ENCODE measurements at regions not wholly inside any gene's neighbourhood (a gene's known extent, or its start where the extent isn't known, plus 50 kb on each side); places are given as distances from the start of the nearest gene placed in this dataset.

GRCh38 chr9:89815061-89815902 is 210.5 kb downstream of the GADD45G start:
- no peak for TF ChIP-seq ZNF274 (IDR thresholded peaks at IDR 0.05; ENCODE audit: low read depth, low read length)
- no peak overlapping the region for H3K4me3 ChIP-seq (ENCODE audit: low read length)

GRCh38 chr9:89815903-89816573 is 211.2 kb downstream of the GADD45G start:
- TF ChIP-seq ZNF274 (IDR thresholded peaks at IDR 0.05; ENCODE audit: low read depth, low read length): no peak
- no peak overlapping the region for H3K4me3 ChIP-seq (ENCODE audit: low read length)

DNA sequence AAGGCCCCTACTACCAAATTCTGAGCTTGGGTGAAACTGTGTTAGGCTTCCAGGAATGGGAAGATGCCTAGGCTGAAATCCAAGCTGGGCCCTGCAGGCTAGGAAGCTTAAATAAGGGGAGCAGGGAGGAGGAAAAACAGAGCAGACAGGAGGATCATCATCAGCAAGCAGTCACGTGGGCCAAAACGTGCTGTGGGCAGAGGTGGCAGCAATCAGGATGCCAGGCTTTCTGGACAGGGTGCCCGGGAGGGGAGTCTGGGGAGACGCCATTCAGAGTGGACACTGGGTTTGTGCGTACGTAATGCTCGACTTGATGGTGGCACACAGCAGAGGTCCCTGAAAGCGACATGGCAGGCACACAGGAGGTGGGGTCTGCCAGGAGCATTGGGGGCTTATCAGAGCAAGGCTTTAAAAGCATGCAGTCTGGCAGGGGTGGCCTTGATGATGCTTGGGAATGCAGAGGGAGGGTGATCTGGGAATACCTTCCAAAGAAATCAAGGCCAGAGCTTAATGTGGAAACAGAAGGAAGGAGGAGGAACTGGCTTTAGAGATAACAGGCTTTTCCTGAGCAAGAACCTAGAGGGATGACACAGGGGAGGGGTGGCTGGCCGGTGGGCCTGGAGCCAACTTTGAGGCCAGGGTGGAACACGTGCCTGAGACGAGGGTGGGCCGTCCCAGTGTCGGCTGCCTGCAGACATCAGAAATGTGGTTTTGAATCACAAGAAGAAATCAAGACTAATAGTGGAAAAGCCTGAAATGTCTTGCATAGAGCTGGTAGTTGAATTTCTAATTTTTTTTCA is 212.5 kb downstream of the GADD45G start:
- H3K4me3 ChIP-seq (ENCODE audit: low read length): no peak overlapping the region
- no peak for TF ChIP-seq ZNF274 (IDR thresholded peaks at IDR 0.05; ENCODE audit: low read depth, low read length)

DNA sequence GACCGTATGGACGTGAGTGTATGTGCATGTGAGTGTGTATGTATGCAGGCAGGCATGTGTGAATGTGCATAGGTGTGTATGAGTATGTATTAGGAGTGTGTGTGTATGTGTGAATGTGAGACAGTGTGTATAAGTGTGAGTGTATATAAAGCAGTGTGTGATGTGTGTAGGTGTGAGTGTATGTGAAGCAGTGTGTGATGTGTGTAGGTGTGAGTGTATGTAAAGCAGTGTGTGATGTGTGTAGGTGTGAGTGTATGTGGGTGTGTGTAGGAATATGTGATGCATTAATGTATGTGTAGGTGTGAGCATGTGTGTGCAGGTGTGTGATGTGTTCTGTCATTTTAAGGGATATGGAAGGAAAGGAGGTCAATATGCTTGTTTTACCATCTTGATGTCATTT is 215.5 kb downstream of the GADD45G start:
- H3K4me3 ChIP-seq (ENCODE audit: low read length): no peak overlapping the region
- no peak for TF ChIP-seq ZNF274 (IDR thresholded peaks at IDR 0.05; ENCODE audit: low read depth, low read length)

DNA sequence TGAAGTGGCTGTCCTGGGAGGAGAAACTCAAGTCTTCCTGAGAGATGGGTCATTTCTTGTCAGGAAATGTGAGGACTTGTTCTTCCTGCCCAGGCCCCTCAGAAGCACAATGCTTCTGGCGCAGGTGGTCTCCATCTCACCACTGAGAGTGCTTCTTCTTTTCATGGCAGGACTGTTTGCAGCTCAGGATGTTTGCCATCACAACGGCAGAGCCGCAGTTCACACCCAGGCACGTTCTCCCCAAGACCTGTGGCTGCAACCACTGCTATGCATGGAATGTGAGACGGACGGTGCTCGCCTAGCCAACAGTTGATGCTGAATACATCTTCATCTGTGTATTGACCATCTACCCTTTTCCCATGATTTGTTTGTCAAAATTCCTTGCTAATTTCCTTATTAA is 216.3 kb downstream of the GADD45G start:
- H3K4me3 ChIP-seq (ENCODE audit: low read length): no peak overlapping the region
- TF ChIP-seq ZNF274 (IDR thresholded peaks at IDR 0.05; ENCODE audit: low read depth, low read length): no peak

GRCh38 chr9:89822996-89823395 is 218.2 kb downstream of the GADD45G start:
- no peak for TF ChIP-seq ZNF274 (IDR thresholded peaks at IDR 0.05; ENCODE audit: low read depth, low read length)
- H3K4me3 ChIP-seq (ENCODE audit: low read length): no peak overlapping the region

- no peak for TF ChIP-seq ZNF274 (IDR thresholded peaks at IDR 0.05; ENCODE audit: low read depth, low read length)
Observed at GRCh38 chr9:89825669-89826068, 220.9 kb downstream of the GADD45G start.

DNA sequence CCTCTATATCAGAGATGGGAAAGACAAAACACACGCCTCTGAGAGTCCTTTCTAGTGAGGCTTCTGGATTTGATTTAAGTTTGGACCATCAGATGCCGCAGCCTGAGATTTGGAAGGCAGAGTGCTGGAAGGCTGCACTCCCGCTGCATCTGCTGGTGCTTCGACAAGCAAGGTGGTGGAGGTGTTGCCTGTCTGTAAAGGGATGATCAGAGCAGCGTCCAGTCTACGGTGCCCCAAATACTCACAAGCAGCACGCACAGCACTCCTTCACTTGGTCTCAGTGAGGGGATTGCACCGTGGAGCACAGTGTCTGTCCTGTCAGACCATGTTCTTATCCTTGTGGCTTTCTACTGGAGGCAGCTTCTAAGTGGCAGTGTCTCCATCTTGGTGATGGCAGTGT is 221.4 kb downstream of the GADD45G start:
- no peak overlapping the region for H3K4me3 ChIP-seq (ENCODE audit: low read length)
- no peak for TF ChIP-seq ZNF274 (IDR thresholded peaks at IDR 0.05; ENCODE audit: low read depth, low read length)

More at GRCh38 chr9:89825669-89826068, 220.9 kb downstream of the GADD45G start:
- no peak overlapping the region for H3K4me3 ChIP-seq (ENCODE audit: low read length)

DNA sequence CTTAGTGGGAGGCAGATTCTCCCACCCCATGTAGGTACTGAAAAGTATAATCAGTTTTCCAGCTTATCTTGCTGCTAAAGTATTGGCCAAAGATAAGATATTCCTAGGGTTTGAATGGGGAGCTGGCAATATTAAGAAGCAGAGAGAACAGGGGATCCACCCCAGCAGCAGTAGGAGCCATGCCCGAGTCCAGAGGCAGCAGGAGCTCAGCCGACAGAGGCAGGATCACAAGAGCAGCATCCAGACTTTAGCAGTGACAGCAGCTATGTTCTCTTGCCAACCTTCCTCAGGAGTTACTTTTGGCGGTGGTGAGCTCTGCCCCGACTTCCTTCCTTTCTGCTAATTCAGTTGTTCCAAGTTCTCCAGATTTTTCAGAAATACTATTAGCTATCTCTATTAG is 224.5 kb downstream of the GADD45G start:
- H3K4me3 ChIP-seq (ENCODE audit: low read length): no peak overlapping the region
- no peak for TF ChIP-seq ZNF274 (IDR thresholded peaks at IDR 0.05; ENCODE audit: low read depth, low read length)

- H3K4me3 ChIP-seq (ENCODE audit: low read length): no peak overlapping the region
- no peak for TF ChIP-seq ZNF274 (IDR thresholded peaks at IDR 0.05; ENCODE audit: low read depth, low read length)
Observed at GRCh38 chr9:89835666-89836065, 230.9 kb downstream of the GADD45G start.

GRCh38 chr9:89837162-89837933 is 232.5 kb downstream of the GADD45G start:
- H3K4me3 ChIP-seq (ENCODE audit: low read length): no peak overlapping the region
- no peak for TF ChIP-seq ZNF274 (IDR thresholded peaks at IDR 0.05; ENCODE audit: low read depth, low read length)

- no peak for TF ChIP-seq ZNF274 (IDR thresholded peaks at IDR 0.05; ENCODE audit: low read depth, low read length)
- H3K4me3 ChIP-seq (ENCODE audit: low read length): no peak overlapping the region
Observed at GRCh38 chr9:89837934-89838310, 233.1 kb downstream of the GADD45G start.

DNA sequence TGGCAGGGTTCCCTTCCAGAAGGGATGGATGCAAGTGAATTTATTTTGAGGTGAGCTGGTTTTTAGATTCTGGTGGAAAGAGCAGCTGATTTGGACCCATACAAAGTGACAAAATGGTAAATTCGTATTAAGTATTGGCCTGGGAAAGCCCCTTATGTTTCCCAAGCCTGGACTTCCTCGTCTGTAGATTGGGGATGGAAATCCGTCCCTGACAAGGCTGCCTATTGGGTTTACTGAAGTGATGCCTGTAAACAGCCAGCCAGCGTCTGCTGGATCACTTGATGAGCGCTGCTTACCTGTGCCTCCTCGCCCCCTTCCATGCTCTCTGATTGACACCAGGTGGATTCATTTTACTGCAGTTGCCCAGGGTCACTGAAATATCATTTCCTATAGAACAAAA is 233.8 kb downstream of the GADD45G start:
- no peak overlapping the region for H3K4me3 ChIP-seq (ENCODE audit: low read length)
- no peak for TF ChIP-seq ZNF274 (IDR thresholded peaks at IDR 0.05; ENCODE audit: low read depth, low read length)

DNA sequence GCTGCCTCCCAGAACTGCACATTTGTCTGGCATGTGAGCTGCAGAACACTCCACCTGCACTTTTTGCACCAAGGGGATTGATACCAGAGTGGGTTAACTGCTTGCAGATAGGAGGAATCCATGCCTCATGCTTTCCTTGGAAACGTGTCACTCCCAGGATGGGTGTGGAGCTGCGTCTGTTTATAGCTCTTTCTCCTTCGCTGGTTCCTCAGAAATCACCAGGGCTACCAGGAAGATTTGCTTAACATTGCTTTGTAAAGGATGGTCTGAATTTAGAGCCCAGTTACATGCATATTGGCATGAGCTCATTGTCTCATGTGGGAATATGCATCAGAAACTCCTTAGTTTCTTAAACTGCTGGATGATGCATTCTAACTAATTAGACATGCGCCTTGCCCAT is 234.6 kb downstream of the GADD45G start:
- H3K4me3 ChIP-seq (ENCODE audit: low read length): no peak overlapping the region

More for the DNA sequence above, 234.6 kb downstream of the GADD45G start:
- no peak for TF ChIP-seq ZNF274 (IDR thresholded peaks at IDR 0.05; ENCODE audit: low read depth, low read length)

Measured in GM08714 (cell line).